Caco-2 (cell line): ENCODE measurements at regions not wholly inside any gene's neighbourhood (a gene's known extent, or its start where the extent isn't known, plus 50 kb on each side); places are given as distances from the start of the nearest gene placed in this dataset.

Experiments
- BruUV-seq: library from RNA; stranded (reverse); fragments of 400-500 nt; replicated peaks from 2 replicates; lab custom pipeline; 2021; lab: Mats Ljungman, UMichigan
- CTCF ChIA-PET: fragments of 300-600 bp; sonication (Branson Sonifier 250); formaldehyde crosslinking; loops from one replicate; lab custom pipeline; 2022; ENCODE audit warnings: antibody characterized with exemption; lab: Charles Lee
- POLR2A ChIA-PET: fragments of 300-600 bp; sonication (Branson Sonifier 250); formaldehyde crosslinking; loops from one replicate; lab custom pipeline; 2022; ENCODE audit warnings: antibody characterized with exemption; lab: Charles Lee
- DNase-seq, 2 experiments: peaks; one replicate each; pipeline versions ENCODE4 v3.0.0 to v3.0.0-alpha.2; 2020 to 2022
- H3K27me3 ChIP-seq: replicated peaks from 2 replicates; pipeline ENCODE4 v1.6.0; 2011; ENCODE audit warnings: low read length; ENCODE audit not compliant: control insufficient read depth, insufficient read depth
- H3K36me3 ChIP-seq: 2 replicates; pipeline ENCODE4 v1.5.1; 2011; ENCODE audit warnings: low read length; ENCODE audit not compliant: control insufficient read depth, insufficient read depth
- H3K4me1 ChIP-seq: fragments of 250-450 bp; sonication (Bioruptor Pico); 2 replicates; pipeline ENCODE4 v1.5.1; 2020; ENCODE audit warnings: mild to moderate bottlenecking
- H3K4me3 ChIP-seq: 2 replicates; pipeline ENCODE4 v1.5.1; 2011; ENCODE audit warnings: low read depth, mild to moderate bottlenecking, control low read depth, low read length
- H3K9me3 ChIP-seq: fragments of 250-450 bp; sonication (Bioruptor Pico); 2 replicates; pipeline ENCODE4 v1.5.1; 2020; ENCODE audit warnings: mild to moderate bottlenecking, moderate library complexity
- H3K27ac Mint-ChIP-seq: one replicate; pipeline ENCODE4 v1.8.0; 2022; ENCODE audit warnings: mixed read lengths; ENCODE audit not compliant: unreplicated experiment
- H3K27me3 Mint-ChIP-seq: one replicate; pipeline ENCODE4 v1.8.0; 2022; ENCODE audit warnings: mixed read lengths; ENCODE audit not compliant: insufficient read depth, unreplicated experiment
- H3K36me3 Mint-ChIP-seq: one replicate; pipeline ENCODE4 v1.8.0; 2022; ENCODE audit warnings: mild to moderate bottlenecking, mixed read lengths; ENCODE audit not compliant: insufficient read depth, unreplicated experiment
- H3K4me1 Mint-ChIP-seq: one replicate; pipeline ENCODE4 v1.8.0; 2022; ENCODE audit warnings: low read depth, mixed read lengths; ENCODE audit not compliant: unreplicated experiment
- H3K4me3 Mint-ChIP-seq: one replicate; pipeline ENCODE4 v1.8.0; 2022; ENCODE audit warnings: mild to moderate bottlenecking, moderate library complexity, mixed read lengths; ENCODE audit not compliant: unreplicated experiment
- H3K9me3 Mint-ChIP-seq: one replicate; pipeline ENCODE4 v1.8.0; 2022; ENCODE audit warnings: mixed read lengths; ENCODE audit not compliant: unreplicated experiment
- intact Hi-C: fragments of 100-400 bp; cut with micrococcal nuclease; formaldehyde crosslinking; loops from one replicate; pipeline ENCODE4 v1.10.0; 2022; ENCODE audit not compliant: unreplicated experiment
- TF ChIP-seq, protein P1 (sequence below), 2 experiments: fragments of 200-600 bp in 1 of 2; IDR thresholded peaks; 1 replicate in 1 of 2; 2 replicates in 1 of 2; pipeline versions ENCODE4 v1.5.1 to v1.8.0; 2011 to 2022; ENCODE audit warnings: antibody characterized with exemption in 1 of 2, control low read depth in 1 of 2, inconsistent platforms in 1 of 2, low read depth in 1 of 2, low read length in 1 of 2, mild to moderate bottlenecking in 1 of 2, moderate library complexity in 1 of 2; ENCODE audit not compliant: insufficient read depth in 1 of 2, severe bottlenecking in 1 of 2, unreplicated experiment in 1 of 2

DNA sequence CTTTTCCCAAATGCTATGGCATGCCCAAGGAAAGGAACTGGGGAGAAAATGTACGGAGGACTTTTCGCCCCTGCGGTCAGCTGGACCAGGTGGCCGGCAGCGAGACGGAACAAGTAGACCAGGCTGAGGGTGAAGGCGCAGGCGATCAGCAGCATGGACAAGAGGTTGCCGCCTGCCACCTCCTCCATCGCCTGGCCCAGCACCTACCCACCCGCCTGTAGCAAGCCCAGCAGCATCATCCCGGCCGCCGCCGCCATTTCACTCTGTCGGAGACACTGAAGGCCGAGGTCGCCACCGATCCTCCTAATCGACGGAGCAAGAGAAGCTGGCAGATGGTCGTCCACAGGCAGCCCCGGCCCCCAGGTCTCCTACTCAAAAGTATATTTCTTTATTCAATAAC lies 1046.3 kb upstream of the GBE1 start:
- ChIA-PET POLR2A (no interaction called here), CTCF (no interaction called here)
- Mint-ChIP-seq H3K36me3 (no peaks in the 10 kb centered on the region), H3K4me3 (no peak overlapping the region), H3K27ac (no peak overlapping the region), H3K27me3 (no peaks in the 10 kb centered on the region), H3K9me3 (no peaks in the 10 kb centered on the region), H3K4me1 (no peaks in the 10 kb centered on the region)
- Histone ChIP-seq H3K4me1 (no peaks in the 10 kb centered on the region), H3K27me3 (no peaks in the 10 kb centered on the region), H3K4me3 (no peak overlapping the region), H3K9me3 (no peaks in the 10 kb centered on the region), H3K36me3 (no peaks in the 10 kb centered on the region)
- TF ChIP-seq, protein P1, sequence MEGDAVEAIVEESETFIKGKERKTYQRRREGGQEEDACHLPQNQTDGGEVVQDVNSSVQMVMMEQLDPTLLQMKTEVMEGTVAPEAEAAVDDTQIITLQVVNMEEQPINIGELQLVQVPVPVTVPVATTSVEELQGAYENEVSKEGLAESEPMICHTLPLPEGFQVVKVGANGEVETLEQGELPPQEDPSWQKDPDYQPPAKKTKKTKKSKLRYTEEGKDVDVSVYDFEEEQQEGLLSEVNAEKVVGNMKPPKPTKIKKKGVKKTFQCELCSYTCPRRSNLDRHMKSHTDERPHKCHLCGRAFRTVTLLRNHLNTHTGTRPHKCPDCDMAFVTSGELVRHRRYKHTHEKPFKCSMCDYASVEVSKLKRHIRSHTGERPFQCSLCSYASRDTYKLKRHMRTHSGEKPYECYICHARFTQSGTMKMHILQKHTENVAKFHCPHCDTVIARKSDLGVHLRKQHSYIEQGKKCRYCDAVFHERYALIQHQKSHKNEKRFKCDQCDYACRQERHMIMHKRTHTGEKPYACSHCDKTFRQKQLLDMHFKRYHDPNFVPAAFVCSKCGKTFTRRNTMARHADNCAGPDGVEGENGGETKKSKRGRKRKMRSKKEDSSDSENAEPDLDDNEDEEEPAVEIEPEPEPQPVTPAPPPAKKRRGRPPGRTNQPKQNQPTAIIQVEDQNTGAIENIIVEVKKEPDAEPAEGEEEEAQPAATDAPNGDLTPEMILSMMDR (IDR thresholded peaks at IDR 0.05; ENCODE audit: insufficient read depth in 1 of 2, low read depth in 1 of 2, low read length in 1 of 2, severe bottlenecking in 1 of 2, unreplicated experiment in 1 of 2): no peak
- no TSS peak for BruUV-seq
- DNase-seq: no peak
- intact Hi-C loops: no loop called here

- no peaks in the 10 kb centered on the region for H3K9me3 Mint-ChIP-seq
- no peaks in the 10 kb centered on the region for H3K27me3 ChIP-seq
- H3K4me3 ChIP-seq: no peak overlapping the region
- ChIA-PET CTCF (no interaction called here), POLR2A (no interaction called here)
- H3K27me3 Mint-ChIP-seq: no peaks in the 10 kb centered on the region
- no peaks in the 10 kb centered on the region for H3K4me1 ChIP-seq
- intact Hi-C loops: no loop called here
- H3K36me3 ChIP-seq: no peaks in the 10 kb centered on the region
- no peak overlapping the region for H3K27ac Mint-ChIP-seq
- no TSS peak for BruUV-seq
- no peaks in the 10 kb centered on the region for H3K36me3 Mint-ChIP-seq
- TF ChIP-seq, protein P1 (IDR thresholded peaks at IDR 0.05; ENCODE audit: insufficient read depth in 1 of 2, low read depth in 1 of 2, low read length in 1 of 2, severe bottlenecking in 1 of 2, unreplicated experiment in 1 of 2): no peak
- H3K4me3 Mint-ChIP-seq: no peak overlapping the region
- H3K4me1 Mint-ChIP-seq: no peaks in the 10 kb centered on the region
- no peak for DNase-seq
- H3K9me3 ChIP-seq: no peaks in the 10 kb centered on the region
Observed at GRCh38 chr3:82802501-82802900, 1041.1 kb upstream of the GBE1 start.

DNA sequence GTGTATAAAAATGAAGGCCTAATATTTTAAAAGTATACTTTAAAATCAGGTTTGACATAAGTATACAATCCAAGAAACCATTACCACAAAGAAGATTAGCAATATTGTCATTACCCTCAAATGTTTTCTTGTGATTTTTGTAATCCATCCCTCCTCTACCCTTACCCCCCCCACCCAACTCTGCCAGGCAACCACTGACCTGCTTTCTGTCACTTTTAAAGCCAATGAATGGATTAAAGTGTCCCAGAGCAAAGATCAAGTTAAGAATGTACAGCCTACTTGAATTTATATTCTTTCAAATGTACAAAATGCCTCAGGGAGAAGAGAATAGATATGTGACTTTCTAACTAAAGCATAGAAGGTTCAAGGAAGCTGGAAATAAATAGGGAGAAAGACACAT lies 1038.8 kb upstream of the GBE1 start:
- H3K9me3 ChIP-seq: no peaks in the 10 kb centered on the region
- ChIA-PET POLR2A (no interaction called here), CTCF (no interaction called here)
- H3K4me3 Mint-ChIP-seq: no peak overlapping the region
- DNase-seq: no peak
- no peak overlapping the region for H3K27ac Mint-ChIP-seq
- intact Hi-C loops: no loop called here
- no peaks in the 10 kb centered on the region for H3K36me3 ChIP-seq
- TF ChIP-seq, protein P1 (IDR thresholded peaks at IDR 0.05; ENCODE audit: insufficient read depth in 1 of 2, low read depth in 1 of 2, low read length in 1 of 2, severe bottlenecking in 1 of 2, unreplicated experiment in 1 of 2): no peak
- H3K27me3 Mint-ChIP-seq: no peaks in the 10 kb centered on the region
- no peak overlapping the region for H3K4me3 ChIP-seq
- H3K36me3 Mint-ChIP-seq: no peaks in the 10 kb centered on the region
- no peaks in the 10 kb centered on the region for H3K27me3 ChIP-seq
- BruUV-seq: no TSS peak
- no peaks in the 10 kb centered on the region for H3K4me1 Mint-ChIP-seq
- H3K9me3 Mint-ChIP-seq: no peaks in the 10 kb centered on the region
- H3K4me1 ChIP-seq: no peaks in the 10 kb centered on the region
